ENCODE measurements at regions not wholly inside any gene's neighbourhood (a gene's known extent, or its start where the extent isn't known, plus 50 kb on each side); places are given as distances from the start of the nearest gene placed in this dataset.

- Histone ChIP-seq H3K27ac (ENCODE audit: low read depth, low read length) (no peak overlapping the region), H4K20me1 (ENCODE audit: control insufficient read depth, insufficient read depth, low read depth, low read length) (no peaks in the 10 kb centered on the region), H3K4me2 (ENCODE audit: low read length) (no peak overlapping the region), H3K27me3 (ENCODE audit: control insufficient read depth, low read length) (no peaks in the 10 kb centered on the region), H3K9me3 (ENCODE audit: control insufficient read depth, insufficient read depth, low read length) (no peaks in the 10 kb centered on the region), H3K9me2 (replicated peaks; ENCODE audit: control insufficient read depth, low read length) (no peaks in the 10 kb centered on the region), H3K79me2 (ENCODE audit: control insufficient read depth, low read length) (no peaks in the 10 kb centered on the region), H3F3A (ENCODE audit: control insufficient read depth, insufficient read depth) (no peaks in the 10 kb centered on the region), H3K4me1 (ENCODE audit: control insufficient read depth, low read length) (no peaks in the 10 kb centered on the region), H3K36me3 (ENCODE audit: control insufficient read depth, low read length) (no peaks in the 10 kb centered on the region), H3K4me3 (ENCODE audit: low read length) (no peak overlapping the region)
- TF ChIP-seq CTCF (IDR thresholded peaks at IDR 0.05; ENCODE audit: low read depth, low read length, poor library complexity, severe bottlenecking) (no peak), EZH2phosphoT487 (IDR thresholded peaks at IDR 0.05; ENCODE audit: borderline replicate concordance, low read length) (no peak)
These were observed 90.3 kb downstream of the BARX1 start for GRCh38 chr9:93864840-93865239.

- Histone ChIP-seq H3K4me2 (ENCODE audit: low read length) (no peak overlapping the region), H3K4me3 (ENCODE audit: low read length) (no peak overlapping the region), H3K79me2 (ENCODE audit: control insufficient read depth, low read length) (no peaks in the 10 kb centered on the region), H4K20me1 (ENCODE audit: control insufficient read depth, insufficient read depth, low read depth, low read length) (no peaks in the 10 kb centered on the region), H3K27me3 (ENCODE audit: control insufficient read depth, low read length) (no peaks in the 10 kb centered on the region), H3F3A (ENCODE audit: control insufficient read depth, insufficient read depth) (no peaks in the 10 kb centered on the region), H3K27ac (ENCODE audit: low read depth, low read length) (no peak overlapping the region), H3K4me1 (ENCODE audit: control insufficient read depth, low read length) (no peaks in the 10 kb centered on the region), H3K36me3 (ENCODE audit: control insufficient read depth, low read length) (no peaks in the 10 kb centered on the region), H3K9me2 (replicated peaks; ENCODE audit: control insufficient read depth, low read length) (no peaks in the 10 kb centered on the region), H3K9me3 (ENCODE audit: control insufficient read depth, insufficient read depth, low read length) (no peaks in the 10 kb centered on the region)
- TF ChIP-seq EZH2phosphoT487 (IDR thresholded peaks at IDR 0.05; ENCODE audit: borderline replicate concordance, low read length) (no peak), CTCF (IDR thresholded peaks at IDR 0.05; ENCODE audit: low read depth, low read length, poor library complexity, severe bottlenecking) (no peak)
These were observed 91.1 kb downstream of the BARX1 start for GRCh38 chr9:93864032-93864431.

GRCh38 chr9:93862877-93863545 is 92.1 kb downstream of the BARX1 start:
- Histone ChIP-seq H3K9me2 (replicated peaks; ENCODE audit: control insufficient read depth, low read length) (no peaks in the 10 kb centered on the region), H3K4me3 (ENCODE audit: low read length) (no peak overlapping the region), H3K9me3 (ENCODE audit: control insufficient read depth, insufficient read depth, low read length) (no peaks in the 10 kb centered on the region), H3K4me2 (ENCODE audit: low read length) (no peak overlapping the region), H3K27ac (ENCODE audit: low read depth, low read length) (no peak overlapping the region), H3F3A (ENCODE audit: control insufficient read depth, insufficient read depth) (no peaks in the 10 kb centered on the region), H3K36me3 (ENCODE audit: control insufficient read depth, low read length) (no peaks in the 10 kb centered on the region), H3K79me2 (ENCODE audit: control insufficient read depth, low read length) (no peaks in the 10 kb centered on the region), H4K20me1 (ENCODE audit: control insufficient read depth, insufficient read depth, low read depth, low read length) (no peaks in the 10 kb centered on the region), H3K4me1 (ENCODE audit: control insufficient read depth, low read length) (no peaks in the 10 kb centered on the region), H3K27me3 (ENCODE audit: control insufficient read depth, low read length) (no peaks in the 10 kb centered on the region)
- TF ChIP-seq EZH2phosphoT487 (IDR thresholded peaks at IDR 0.05; ENCODE audit: borderline replicate concordance, low read length), result no peak

GRCh38 chr9:93861736-93862358 is 93.3 kb downstream of the BARX1 start:
- no peaks in the 10 kb centered on the region for H4K20me1 ChIP-seq (ENCODE audit: control insufficient read depth, insufficient read depth, low read depth, low read length)
- no peaks in the 10 kb centered on the region for H3K27me3 ChIP-seq (ENCODE audit: control insufficient read depth, low read length)
- no peaks in the 10 kb centered on the region for H3K9me2 ChIP-seq (replicated peaks; ENCODE audit: control insufficient read depth, low read length)
- TF ChIP-seq CTCF (IDR thresholded peaks at IDR 0.05; ENCODE audit: low read depth, low read length, poor library complexity, severe bottlenecking) (no peak), EZH2phosphoT487 (IDR thresholded peaks at IDR 0.05; ENCODE audit: borderline replicate concordance, low read length) (no peak)
- H3K4me2 ChIP-seq (ENCODE audit: low read length), result no peak overlapping the region
- no peaks in the 10 kb centered on the region for H3K4me1 ChIP-seq (ENCODE audit: control insufficient read depth, low read length)
- no peak overlapping the region for H3K27ac ChIP-seq (ENCODE audit: low read depth, low read length)
- no peaks in the 10 kb centered on the region for H3K36me3 ChIP-seq (ENCODE audit: control insufficient read depth, low read length)
- no peaks in the 10 kb centered on the region for H3K79me2 ChIP-seq (ENCODE audit: control insufficient read depth, low read length)
- no peaks in the 10 kb centered on the region for H3F3A ChIP-seq (ENCODE audit: control insufficient read depth, insufficient read depth)
- no peaks in the 10 kb centered on the region for H3K9me3 ChIP-seq (ENCODE audit: control insufficient read depth, insufficient read depth, low read length)
- no peak overlapping the region for H3K4me3 ChIP-seq (ENCODE audit: low read length)

Measured in DOHH2 (cell line).